ENCODE measurements at regions not wholly inside any gene's neighbourhood (a gene's known extent, or its start where the extent isn't known, plus 50 kb on each side); places are given as distances from the start of the nearest gene placed in this dataset.

- WGBS, 4 donors, result 85 to 92% (median 88%) methylated on average over 2 of the region's 2 CpGs
- ATAC-seq (no peak), DNase-seq (no peak)
- no peak for TF ChIP-seq POLR2A (IDR thresholded peaks at IDR 0.05)
- no peak for TF ChIP-seq CTCF (IDR thresholded peaks at IDR 0.05)
- intact Hi-C loops (cut with DNase I), result no loop called here
- Histone ChIP-seq H3K36me3 (no peaks in the 10 kb centered on the region), H3K9me3 (no peaks in the 10 kb centered on the region), H3K27ac (no peak overlapping the region), H3K27me3 (no peaks in the 10 kb centered on the region), H3K4me3 (no peak overlapping the region), H3K4me1 (no peaks in the 10 kb centered on the region)
These were observed 619.6 kb downstream of the FSCB start for GRCh38 chr14:43887523-43887922.

DNA sequence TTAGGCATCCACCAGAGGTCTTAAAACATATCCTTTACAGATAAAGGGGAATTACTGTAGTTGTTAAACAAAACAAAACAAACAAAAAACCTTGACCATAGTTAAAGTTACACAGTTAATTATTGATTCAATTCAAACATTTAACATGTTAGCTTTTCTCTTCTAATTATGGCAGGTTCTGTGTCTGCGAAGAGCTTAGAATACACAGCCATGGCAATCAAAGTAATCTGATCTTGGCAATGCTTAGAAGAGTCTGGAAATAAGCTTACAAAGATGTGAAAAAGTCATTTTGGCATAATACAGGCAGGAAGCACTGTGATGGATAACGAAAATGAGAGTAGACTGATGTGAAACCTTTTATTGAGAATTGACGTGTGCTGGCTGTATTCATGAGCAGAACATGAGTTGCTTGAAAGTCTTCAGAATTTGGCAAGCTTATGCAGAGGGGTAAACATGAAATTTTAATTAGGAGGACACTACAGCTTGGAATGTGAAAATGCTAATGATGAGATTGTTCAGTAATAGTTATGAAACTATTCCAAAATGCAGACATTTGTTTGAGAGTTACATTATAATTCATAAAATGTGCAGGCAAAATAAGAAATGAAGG is 629.6 kb downstream of the FSCB start:
- DNase-seq, result no peak
- intact Hi-C loops (cut with DNase I), result no loop called here
- Histone ChIP-seq H3K27me3 (no peaks in the 10 kb centered on the region), H3K4me3 (no peak overlapping the region), H3K4me1 (no peaks in the 10 kb centered on the region), H3K9me3 (no peaks in the 10 kb centered on the region), H3K36me3 (no peaks in the 10 kb centered on the region), H3K27ac (no peak overlapping the region)
- 50 to 63% (median 61%) methylated on average over 3 of the region's 3 CpGs for WGBS, 4 donors
- TF ChIP-seq POLR2A (IDR thresholded peaks at IDR 0.05) (no peak), CTCF (IDR thresholded peaks at IDR 0.05) (no peak)
- no peak for ATAC-seq

DNA sequence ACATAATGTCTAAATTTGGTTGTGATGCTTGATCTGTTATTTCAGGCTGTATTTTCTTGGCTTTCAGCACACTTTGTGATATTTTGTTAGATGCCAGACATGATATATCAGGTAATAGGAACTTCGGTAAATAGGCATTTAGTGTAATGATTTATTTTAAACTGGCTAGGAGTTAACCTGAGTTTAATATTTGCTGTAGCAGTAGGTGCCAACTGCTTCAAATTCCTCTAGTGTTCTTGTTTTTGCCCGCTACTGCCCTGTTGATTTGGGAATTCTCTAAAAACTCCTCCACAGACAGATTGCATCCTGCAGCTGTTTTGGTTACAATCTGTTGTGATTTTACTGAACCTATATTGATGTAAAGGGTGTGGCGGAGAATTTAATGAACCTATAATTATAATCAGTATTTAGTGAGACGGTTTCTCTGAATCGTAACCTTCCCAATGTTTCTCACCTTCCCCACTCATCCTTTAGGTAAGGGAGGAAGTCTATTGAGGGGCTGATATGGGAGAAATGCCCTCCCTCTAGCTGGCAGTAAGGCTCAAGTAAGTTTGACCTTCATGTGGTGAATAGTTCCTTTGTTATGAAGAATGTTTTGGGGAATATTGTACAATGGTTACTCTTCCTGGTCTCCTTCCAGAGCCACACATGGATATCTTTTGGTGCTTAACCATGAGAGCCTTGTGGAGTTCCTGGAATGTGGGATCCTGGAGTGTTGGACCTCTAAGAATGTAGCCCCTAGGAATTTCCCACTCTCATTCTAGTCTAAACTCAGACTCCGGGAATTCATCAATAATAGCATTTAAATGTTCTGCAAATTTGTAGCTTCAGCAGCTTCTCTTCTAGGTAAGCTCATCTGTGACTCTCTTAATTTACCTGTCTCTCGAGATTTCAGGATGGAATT is 634.1 kb downstream of the FSCB start:
- no peak overlapping the region for H3K27ac ChIP-seq
- WGBS, 4 donors, result 69 to 72% (median 71%) methylated on average over 7 of the region's 7 CpGs
- DNase-seq (no peak), ATAC-seq (no peak)
- H3K36me3 ChIP-seq, result no peaks in the 10 kb centered on the region
- no peaks in the 10 kb centered on the region for H3K9me3 ChIP-seq
- TF ChIP-seq POLR2A (IDR thresholded peaks at IDR 0.05) (no peak), CTCF (IDR thresholded peaks at IDR 0.05) (no peak)
- intact Hi-C loops (cut with DNase I), result no loop called here
- no peaks in the 10 kb centered on the region for H3K4me1 ChIP-seq
- no peak overlapping the region for H3K4me3 ChIP-seq
- no peaks in the 10 kb centered on the region for H3K27me3 ChIP-seq

DNA sequence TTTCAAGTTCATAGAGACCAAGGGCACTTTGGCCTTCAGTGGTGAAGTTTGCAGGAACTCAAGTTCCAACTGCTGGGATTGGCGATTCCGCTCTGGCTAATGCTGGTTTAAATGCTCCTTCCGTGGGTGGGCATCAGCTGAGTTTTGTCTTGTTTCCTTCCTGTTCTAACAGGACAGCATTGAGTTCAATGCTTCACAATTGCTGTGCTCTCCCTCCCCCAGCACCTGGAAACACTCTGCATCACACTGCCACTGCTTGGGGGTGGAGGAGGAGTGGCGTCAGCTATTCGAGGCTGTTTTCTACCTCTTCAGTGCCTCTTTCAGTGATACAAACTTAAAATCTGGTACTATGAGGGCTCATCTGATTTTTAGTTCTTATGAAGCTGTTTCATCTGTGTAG is 634.9 kb downstream of the FSCB start:
- Histone ChIP-seq H3K4me1 (no peaks in the 10 kb centered on the region), H3K36me3 (no peaks in the 10 kb centered on the region), H3K9me3 (no peaks in the 10 kb centered on the region), H3K27ac (no peak overlapping the region), H3K4me3 (no peak overlapping the region), H3K27me3 (no peaks in the 10 kb centered on the region)
- TF ChIP-seq CTCF (IDR thresholded peaks at IDR 0.05) (no peak), POLR2A (IDR thresholded peaks at IDR 0.05) (no peak)
- no peak for DNase-seq
- intact Hi-C loops (cut with DNase I), result no loop called here
- 71 to 82% (median 76%) methylated on average over 5 of the region's 5 CpGs for WGBS, 4 donors
- ATAC-seq, result no peak
